ENCODE measurements at regions not wholly inside any gene's neighbourhood (a gene's known extent, or its start where the extent isn't known, plus 50 kb on each side); places are given as distances from the start of the nearest gene placed in this dataset.

DNA sequence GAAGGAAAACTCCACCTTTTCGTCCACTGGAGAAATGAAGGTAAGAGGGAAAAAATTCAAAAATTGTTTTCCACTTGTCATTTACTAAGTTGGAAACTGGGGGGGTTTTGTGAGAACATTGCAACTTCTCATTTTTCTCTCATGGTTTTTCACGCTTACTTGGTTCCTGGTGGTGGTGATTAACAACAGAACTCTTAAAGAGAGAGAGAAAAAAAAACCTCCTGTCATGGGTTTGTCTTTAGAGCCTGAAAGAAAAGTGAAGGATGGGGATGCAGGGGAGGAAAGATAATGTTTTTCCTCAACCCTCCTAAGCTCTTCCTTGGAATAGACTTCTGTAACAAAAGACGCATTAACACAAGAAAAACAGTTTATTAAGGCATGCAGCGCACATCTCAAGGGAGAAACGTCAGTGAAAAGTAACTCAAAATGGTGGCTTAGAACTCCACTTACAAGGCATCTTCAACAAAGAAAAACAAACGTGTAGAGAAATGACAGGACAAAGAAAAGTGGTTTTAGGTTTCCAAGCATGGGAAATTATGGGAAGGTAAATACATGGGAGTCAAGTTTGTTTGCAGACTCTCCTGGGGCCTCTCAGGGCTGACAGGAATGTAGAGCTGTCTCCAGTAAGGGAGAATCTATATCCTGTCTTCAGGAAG lies 81.9 kb upstream of the ATF7IP start:
- TF ChIP-seq, protein P1, sequence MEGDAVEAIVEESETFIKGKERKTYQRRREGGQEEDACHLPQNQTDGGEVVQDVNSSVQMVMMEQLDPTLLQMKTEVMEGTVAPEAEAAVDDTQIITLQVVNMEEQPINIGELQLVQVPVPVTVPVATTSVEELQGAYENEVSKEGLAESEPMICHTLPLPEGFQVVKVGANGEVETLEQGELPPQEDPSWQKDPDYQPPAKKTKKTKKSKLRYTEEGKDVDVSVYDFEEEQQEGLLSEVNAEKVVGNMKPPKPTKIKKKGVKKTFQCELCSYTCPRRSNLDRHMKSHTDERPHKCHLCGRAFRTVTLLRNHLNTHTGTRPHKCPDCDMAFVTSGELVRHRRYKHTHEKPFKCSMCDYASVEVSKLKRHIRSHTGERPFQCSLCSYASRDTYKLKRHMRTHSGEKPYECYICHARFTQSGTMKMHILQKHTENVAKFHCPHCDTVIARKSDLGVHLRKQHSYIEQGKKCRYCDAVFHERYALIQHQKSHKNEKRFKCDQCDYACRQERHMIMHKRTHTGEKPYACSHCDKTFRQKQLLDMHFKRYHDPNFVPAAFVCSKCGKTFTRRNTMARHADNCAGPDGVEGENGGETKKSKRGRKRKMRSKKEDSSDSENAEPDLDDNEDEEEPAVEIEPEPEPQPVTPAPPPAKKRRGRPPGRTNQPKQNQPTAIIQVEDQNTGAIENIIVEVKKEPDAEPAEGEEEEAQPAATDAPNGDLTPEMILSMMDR (IDR thresholded peaks at IDR 0.05; ENCODE audit: low read depth, low read length), result no peak
- TF ChIP-seq EZH2phosphoT487 (IDR thresholded peaks at IDR 0.05; ENCODE audit: low read depth), result no peak

Data from OCI-LY3 (cell line).